ENCODE measurements at regions not wholly inside any gene's neighbourhood (a gene's known extent, or its start where the extent isn't known, plus 50 kb on each side); places are given as distances from the start of the nearest gene placed in this dataset.

- in situ Hi-C loops (cut with HindIII; ENCODE audit: extremely low pct_ligation_motif_present, low pct_unique_long_range_greater_than_20kb) (no loop called here), intact Hi-C loops (cut with micrococcal nuclease; ENCODE audit: unreplicated experiment) (no loop called here)
- ATAC-seq (no peak), FAIRE-seq (no peak), DNase-seq (ENCODE audit: low spot score) (no peak)
- Histone ChIP-seq H4K20me1 (ENCODE audit: insufficient read depth, low read length) (no peaks in the 10 kb centered on the region), H3K4me1 (ENCODE audit: insufficient read depth, low read length) (no peaks in the 10 kb centered on the region), H3K36me3 (replicated peaks in 1 of 2; ENCODE audit: control insufficient read depth in 1 of 2, insufficient read depth in 2 of 2, low read length in 2 of 2) (no peaks in the 10 kb centered on the region), H3K27me3 (ENCODE audit: control insufficient read depth in 1 of 2, insufficient read depth in 2 of 2, low read length in 2 of 2) (no peaks in the 10 kb centered on the region), H3K4me2 (ENCODE audit: low read depth, low read length) (no peak overlapping the region), H2AFZ (ENCODE audit: low read length) (no peak overlapping the region), H3K79me2 (ENCODE audit: insufficient read depth, low read length) (no peaks in the 10 kb centered on the region), H3K4me3 (replicated peaks in 1 of 3; ENCODE audit: insufficient read depth in 1 of 3, low read depth in 2 of 3, low read length in 3 of 3) (no peak overlapping the region), H3K9ac (ENCODE audit: insufficient read depth, low read depth, low read length) (no peak overlapping the region), H3K9me3 (ENCODE audit: low read length) (no peaks in the 10 kb centered on the region), H3K27ac (ENCODE audit: extremely low read length, insufficient read depth, low read length) (no peak overlapping the region)
- no TSS peak for BruUV-seq (replicated peaks)
- whole genome bisulfite sequencing (ENCODE audit: low lambda C conversion rate): 24% methylated on average over 6 of the region's 6 CpGs
- ChIA-PET POLR2A (no interaction called here), CTCF (ENCODE audit: low intra/inter-chr PET ratio, low total read pairs) (no interaction called here)
- TF ChIP-seq ZNF83 (CRISPR knock-in tag; IDR thresholded peaks at IDR 0.05; ENCODE audit: borderline replicate concordance) (no peak), DNMT3B (CRISPR knock-in tag; conservative IDR thresholded peaks at IDR 0.05) (no peak)
These were observed 254.6 kb upstream of the KCNIP4 start for GRCh38 chr4:22202975-22203710.

GRCh38 chr4:22202246-22202974, 253.8 kb upstream of the KCNIP4 start:
- H3K4me3 ChIP-seq (replicated peaks in 1 of 3; ENCODE audit: insufficient read depth in 1 of 3, low read depth in 2 of 3, low read length in 3 of 3): no peak overlapping the region
- no peak for DNase-seq (ENCODE audit: low spot score)
- no peaks in the 10 kb centered on the region for H3K36me3 ChIP-seq (replicated peaks in 1 of 2; ENCODE audit: control insufficient read depth in 1 of 2, insufficient read depth in 2 of 2, low read length in 2 of 2)
- no peak overlapping the region for H3K4me2 ChIP-seq (ENCODE audit: low read depth, low read length)
- ChIA-PET CTCF (ENCODE audit: low intra/inter-chr PET ratio, low total read pairs) (no interaction called here), POLR2A (no interaction called here)
- no peak overlapping the region for H2AFZ ChIP-seq (ENCODE audit: low read length)
- H3K4me1 ChIP-seq (ENCODE audit: insufficient read depth, low read length): no peaks in the 10 kb centered on the region
- no peak overlapping the region for H3K27ac ChIP-seq (ENCODE audit: extremely low read length, insufficient read depth, low read length)
- WGBS (ENCODE audit: low lambda C conversion rate): 0% methylated on average over 4 of the region's 4 CpGs
- TF ChIP-seq EEA1 (CRISPR knock-in tag; IDR thresholded peaks at IDR 0.05; ENCODE audit: borderline replicate concordance): no peak
- no peak for TF ChIP-seq ZNF205 (CRISPR knock-in tag; IDR thresholded peaks at IDR 0.05)
- TF ChIP-seq SNAPC4 (CRISPR knock-in tag; IDR thresholded peaks at IDR 0.05): no peak
- TF ChIP-seq ZBTB42 (CRISPR knock-in tag; IDR thresholded peaks at IDR 0.05): no peak
- no peak for TF ChIP-seq MED1 (CRISPR knock-in tag; IDR thresholded peaks at IDR 0.05)
- no peak for TF ChIP-seq ZFP1 (CRISPR knock-in tag; IDR thresholded peaks at IDR 0.05)
- no peaks in the 10 kb centered on the region for H3K79me2 ChIP-seq (ENCODE audit: insufficient read depth, low read length)
- no peaks in the 10 kb centered on the region for H3K27me3 ChIP-seq (ENCODE audit: control insufficient read depth in 1 of 2, insufficient read depth in 2 of 2, low read length in 2 of 2)
- no peak for FAIRE-seq
- in situ Hi-C loops (cut with HindIII; ENCODE audit: extremely low pct_ligation_motif_present, low pct_unique_long_range_greater_than_20kb): no loop called here
- BruUV-seq (replicated peaks): no TSS peak
- no peaks in the 10 kb centered on the region for H4K20me1 ChIP-seq (ENCODE audit: insufficient read depth, low read length)
- no peak for ATAC-seq
- H3K9ac ChIP-seq (ENCODE audit: insufficient read depth, low read depth, low read length): no peak overlapping the region
- intact Hi-C loops (cut with micrococcal nuclease; ENCODE audit: unreplicated experiment): no loop called here
- H3K9me3 ChIP-seq (ENCODE audit: low read length): no peaks in the 10 kb centered on the region
